ENCODE measurements at regions not wholly inside any gene's neighbourhood (a gene's known extent, or its start where the extent isn't known, plus 50 kb on each side); places are given as distances from the start of the nearest gene placed in this dataset.

GRCh38 chr5:29370248-29370647, 1823.2 kb upstream of the CDH6 start:
- no peak for DNase-seq

DNA sequence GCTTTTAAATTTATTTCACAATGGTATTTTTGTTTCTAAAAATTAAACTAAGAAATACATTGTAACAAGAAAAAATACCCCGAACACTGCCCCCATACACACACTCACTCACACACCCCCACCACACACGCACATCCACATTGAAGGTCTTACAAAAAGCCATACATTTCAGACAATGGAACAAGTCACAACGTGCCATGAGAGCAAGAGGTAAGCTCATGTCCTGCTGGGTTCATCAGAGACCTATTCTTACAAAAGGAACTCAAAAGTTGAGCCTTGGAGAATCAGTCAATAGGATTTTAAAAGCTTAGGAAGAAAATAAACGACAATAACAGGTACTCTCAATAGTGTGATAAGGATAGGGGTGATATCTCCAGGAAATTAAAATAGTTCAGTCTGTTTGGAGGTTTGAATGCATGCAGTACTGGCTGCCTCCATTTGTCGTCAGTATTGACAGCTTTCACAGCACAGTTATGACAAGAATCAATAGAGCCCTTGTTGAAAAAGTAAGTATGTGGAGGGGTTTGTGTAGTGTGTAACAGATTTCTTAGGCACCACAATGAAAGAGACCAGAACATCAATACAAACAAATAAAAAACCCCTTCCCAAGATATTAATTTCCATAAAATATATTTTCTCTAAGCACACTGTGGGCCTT, 1826.2 kb upstream of the CDH6 start:
- DNase-seq = no peak

- DNase-seq = no peak
Measured at GRCh38 chr5:29351170-29351569, 1842.3 kb upstream of the CDH6 start.

DNA sequence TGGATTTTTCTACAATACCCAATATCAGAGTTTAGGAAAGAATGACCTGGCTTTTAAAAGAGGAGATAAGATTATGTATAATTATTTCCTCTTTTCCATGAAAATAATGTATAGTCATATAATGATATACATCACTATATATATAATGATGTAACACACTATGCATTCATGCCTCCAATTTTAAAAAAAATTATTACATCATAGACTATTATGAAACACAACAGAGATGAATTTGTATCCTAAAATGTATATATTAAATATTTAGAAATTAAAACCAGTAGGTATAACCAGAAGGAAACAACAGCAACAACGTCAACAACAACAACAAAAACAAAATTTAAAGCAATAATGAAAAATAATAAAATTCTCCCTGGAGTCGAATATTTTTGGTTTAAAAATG, 1856.5 kb upstream of the CDH6 start:
- no peak for DNase-seq

DNA sequence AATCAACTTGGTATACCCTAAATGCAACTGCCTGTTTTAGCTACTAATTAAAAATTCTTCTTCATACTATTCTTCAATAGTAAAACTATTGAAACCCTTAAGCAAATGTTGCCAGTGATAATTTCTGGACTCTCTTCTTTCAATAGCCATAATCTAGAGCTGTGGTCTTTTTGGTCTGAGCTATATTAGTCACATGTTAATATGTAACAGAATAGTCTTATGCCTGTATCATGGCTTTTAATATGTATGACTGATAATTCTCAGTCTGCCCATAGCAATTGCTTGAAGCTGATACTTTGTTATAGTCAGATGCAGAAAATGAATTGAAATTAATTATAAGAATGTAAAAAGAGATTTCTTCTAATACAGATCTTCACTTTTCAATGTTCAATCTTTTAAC, 1871.9 kb upstream of the CDH6 start:
- no peak for DNase-seq

- DNase-seq = no peak
Measured at GRCh38 chr5:29309359-29309758, 1884.1 kb upstream of the CDH6 start.

GRCh38 chr5:29307478-29307877, 1886.0 kb upstream of the CDH6 start:
- no peak for DNase-seq

GRCh38 chr5:29304545-29304944, 1888.9 kb upstream of the CDH6 start:
- DNase-seq = no peak

DNA sequence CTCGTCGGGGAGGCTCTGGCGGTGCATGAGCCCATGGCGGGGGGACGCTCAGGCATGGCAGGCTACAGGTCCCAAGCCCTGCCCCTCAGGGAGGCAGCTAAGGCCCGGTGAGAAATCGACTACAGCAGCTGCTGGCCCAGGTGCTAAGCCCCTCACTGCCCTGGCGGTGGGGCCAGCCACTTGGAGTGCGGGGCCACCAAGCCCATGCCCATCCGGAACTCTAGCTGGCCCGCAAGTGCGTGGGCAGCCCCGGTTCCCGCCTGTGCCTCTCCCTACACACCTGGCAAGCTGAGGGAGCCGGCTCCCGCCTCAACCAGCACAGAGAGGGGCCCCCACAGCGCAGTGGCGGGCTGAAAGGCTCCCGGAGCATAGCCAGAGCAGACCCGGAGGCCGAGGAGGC, 1896.9 kb upstream of the CDH6 start:
- DNase-seq = no peak

DNA sequence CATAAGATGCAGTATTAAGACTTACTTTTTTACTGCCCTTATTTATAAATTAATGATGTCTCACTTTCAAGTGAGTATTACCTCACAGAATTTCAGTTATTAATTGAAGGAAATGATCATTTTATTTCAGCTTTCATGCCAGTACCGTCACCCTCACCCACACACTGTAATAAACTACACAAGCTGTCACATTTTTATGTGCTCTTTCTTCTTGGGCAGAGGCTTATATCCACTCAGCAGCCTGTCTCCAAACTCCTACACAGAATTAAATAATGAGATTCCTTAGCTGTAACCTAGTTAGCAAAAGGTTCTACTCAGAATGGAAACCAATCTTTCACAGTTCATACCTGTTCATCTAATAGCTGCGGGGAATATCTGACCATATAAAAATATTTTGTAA, 1915.8 kb upstream of the CDH6 start:
- no peak for DNase-seq

GRCh38 chr5:29276371-29276770, 1917.1 kb upstream of the CDH6 start:
- DNase-seq = no peak

GRCh38 chr5:29263915-29264351, 1929.6 kb upstream of the CDH6 start:
- DNase-seq = no peak

DNA sequence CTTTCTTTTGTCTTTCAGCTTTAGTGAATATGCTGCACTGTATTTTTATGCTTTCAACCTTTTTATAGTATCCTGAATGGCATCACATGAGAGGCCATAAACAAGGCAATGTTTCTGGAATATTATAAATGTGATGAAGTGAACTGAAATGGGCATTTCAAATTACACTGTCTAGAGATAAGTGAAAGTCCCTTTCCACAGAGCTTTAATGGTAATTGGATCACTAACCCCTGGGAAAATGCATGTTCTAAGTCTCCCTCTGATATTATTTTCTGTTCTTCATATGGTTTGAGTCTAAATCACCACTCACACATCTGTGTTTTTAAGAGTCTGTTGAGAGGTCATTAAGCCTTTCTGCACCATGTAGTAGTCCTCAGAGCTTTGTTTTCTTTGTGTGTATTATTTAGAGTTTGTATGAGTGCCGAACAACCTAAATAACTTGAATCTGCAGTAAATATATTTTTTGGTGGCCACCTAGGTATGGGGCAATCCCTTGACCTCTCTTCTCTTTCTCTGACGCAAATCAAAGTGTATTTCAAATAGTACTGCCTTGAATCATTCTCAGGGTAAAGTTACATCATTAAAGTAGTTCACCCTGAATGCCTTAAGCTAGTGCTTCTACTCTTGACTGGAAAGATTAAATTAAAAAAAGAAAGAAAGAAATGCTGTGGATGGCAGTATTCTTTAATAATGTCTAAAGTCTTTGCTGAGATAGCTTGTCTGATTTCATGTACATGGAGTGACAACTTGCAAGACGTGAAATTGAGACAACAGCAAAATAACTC, 1931.0 kb upstream of the CDH6 start:
- no peak for DNase-seq

GRCh38 chr5:29261213-29261612, 1932.3 kb upstream of the CDH6 start:
- no peak for DNase-seq

- no peak for DNase-seq
Measured at GRCh38 chr5:29252390-29252789, 1941.1 kb upstream of the CDH6 start.

- no peak for DNase-seq
Measured at GRCh38 chr5:29247346-29248028, 1946.0 kb upstream of the CDH6 start.

DNA sequence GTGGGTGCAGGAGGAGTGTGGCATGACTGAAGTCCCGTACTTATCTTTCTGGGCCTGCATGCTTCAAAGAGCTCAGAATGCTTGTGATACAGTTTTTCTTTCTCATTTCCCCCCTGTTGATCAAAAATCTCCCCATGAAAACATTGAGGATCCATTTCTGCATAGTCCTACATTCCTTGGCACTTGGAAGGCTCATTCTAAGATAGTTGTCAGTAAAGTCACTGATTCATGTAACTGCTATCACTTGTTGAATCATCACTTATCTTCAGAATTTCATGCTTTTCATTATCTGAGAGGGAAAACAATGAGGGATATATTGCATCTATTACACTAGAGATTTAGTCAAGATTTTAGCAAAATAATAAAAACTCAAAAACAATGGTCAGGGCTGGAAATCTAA, 1953.1 kb upstream of the CDH6 start:
- DNase-seq = no peak

- no peak for DNase-seq
Measured at GRCh38 chr5:29239606-29240005, 1953.9 kb upstream of the CDH6 start.

- no peak for DNase-seq
Measured at GRCh38 chr5:29238115-29238514, 1955.4 kb upstream of the CDH6 start.

- no peak for DNase-seq
Measured at GRCh38 chr5:29231154-29231553, 1962.3 kb upstream of the CDH6 start.

GRCh38 chr5:29230591-29230990, 1962.9 kb upstream of the CDH6 start:
- DNase-seq = no peak

DNA sequence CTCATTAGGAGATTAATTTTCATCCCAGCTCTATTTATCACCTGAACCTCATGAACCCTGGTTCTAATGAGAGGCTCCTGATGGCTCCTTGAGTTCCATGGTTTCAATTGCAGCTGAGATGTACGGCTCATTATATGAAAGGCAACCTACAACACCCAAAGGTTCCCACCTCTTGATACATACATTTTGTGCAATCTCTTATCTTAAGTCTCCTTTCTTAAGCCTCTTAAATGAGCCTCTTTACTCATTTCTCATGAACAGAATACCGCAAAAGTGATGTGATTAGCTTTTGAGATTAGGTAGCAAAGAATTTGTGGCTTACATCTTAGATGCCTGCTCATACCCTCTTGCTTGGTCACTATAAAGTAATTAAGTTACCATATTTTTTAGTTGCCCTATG, 1964.0 kb upstream of the CDH6 start:
- no peak for DNase-seq

- DNase-seq = no peak
Measured at GRCh38 chr5:29218138-29218537, 1975.3 kb upstream of the CDH6 start.

GRCh38 chr5:29214839-29215238, 1978.6 kb upstream of the CDH6 start:
- DNase-seq = no peak
